H1 (cell line): ENCODE measurements at regions not wholly inside any gene's neighbourhood (a gene's known extent, or its start where the extent isn't known, plus 50 kb on each side); places are given as distances from the start of the nearest gene placed in this dataset.

Source experiments
- CTCF ChIA-PET: fragments of 300-600 bp; sonication (Branson Sonifier 250); formaldehyde crosslinking; loops from one replicate; lab custom pipeline; 2021; ENCODE audit not compliant: partially characterized antibody; lab: Charles Lee
- POLR2A ChIA-PET: fragments of 300-600 bp; sonication (Branson Sonifier 250); formaldehyde crosslinking; loops from one replicate; lab custom pipeline; 2021; ENCODE audit warnings: inconsistent platforms; ENCODE audit not compliant: partially characterized antibody; lab: Charles Lee
- DNase-seq, 2 experiments: peaks; one replicate each; pipeline versions ENCODE4 v3.0.0 to v3.0.0-alpha.2; 2010 to 2022; ENCODE audit warnings: low spot score in 2 of 2, low read depth in 1 of 2, mixed read lengths in 1 of 2
- FAIRE-seq: peaks from 2 replicates; lab custom pipeline; 2011; peaks lifted over from hg19 to GRCh38; lab: Jason Lieb, UNC
- H2AFZ ChIP-seq: 2 replicates; pipeline ENCODE4 v1.8.1; 2012; ENCODE audit warnings: low read length, inconsistent platforms
- H2AK5ac ChIP-seq: 2 replicates; pipeline ENCODE4 v1.6.1; 2013; ENCODE audit warnings: low read depth, low read length
- H2BK120ac ChIP-seq: replicated peaks from 2 replicates; pipeline ENCODE3; 2013; ENCODE audit warnings: low read depth, low read length, inconsistent platforms
- H2BK12ac ChIP-seq: 2 replicates; pipeline ENCODE4 v1.6.1; 2013; ENCODE audit warnings: low read depth, low read length
- H2BK15ac ChIP-seq: 2 replicates; pipeline ENCODE4 v1.6.1; 2013; ENCODE audit warnings: low read length
- H2BK20ac ChIP-seq: 2 replicates; pipeline ENCODE4 v1.6.1; 2013; ENCODE audit warnings: low read length
- H2BK5ac ChIP-seq: 2 replicates; pipeline ENCODE4 v1.6.1; 2013; ENCODE audit warnings: low read depth, low read length
- H3K14ac ChIP-seq: 2 replicates; pipeline ENCODE4 v1.6.1; 2013; ENCODE audit warnings: inconsistent platforms; ENCODE audit not compliant: insufficient read length
- H3K18ac ChIP-seq: 2 replicates; pipeline ENCODE4 v1.6.1; 2013; ENCODE audit warnings: low read length; ENCODE audit errors: extremely low read depth
- H3K23ac ChIP-seq: 2 replicates; pipeline ENCODE4 v1.6.1; 2013; ENCODE audit warnings: inconsistent platforms; ENCODE audit not compliant: insufficient read length
- H3K23me2 ChIP-seq: 2 replicates; pipeline ENCODE4 v1.6.1; 2013; ENCODE audit warnings: low read depth, low read length
- H3K27ac ChIP-seq: 2 replicates; pipeline ENCODE4 v1.6.1; 2011; ENCODE audit warnings: low read depth, low read length, inconsistent platforms
- H3K27me3 ChIP-seq, 4 experiments: replicated peaks in 1 of 4; 1 replicate in 1 of 4; 2 replicates in 3 of 4; pipeline versions ENCODE4 v1.6.1 to v1.8.1; 2011 to 2013; ENCODE audit warnings: low read length in 3 of 4, mild to moderate bottlenecking in 3 of 4, inconsistent platforms in 2 of 4, mixed read lengths in 2 of 4, moderate library complexity in 1 of 4; ENCODE audit not compliant: control insufficient read depth in 3 of 4, insufficient read depth in 3 of 4; ENCODE audit errors: extremely low read depth in 1 of 4
- H3K36me3 ChIP-seq, 4 experiments: 2 replicates each; pipeline versions ENCODE4 v1.6.1 to v1.8.1; 2011 to 2013; ENCODE audit warnings: mild to moderate bottlenecking in 4 of 4, low read length in 3 of 4, moderate library complexity in 2 of 4, control low read depth in 1 of 4, inconsistent platforms in 1 of 4; ENCODE audit not compliant: insufficient read depth in 4 of 4, control insufficient read depth in 2 of 4
- H3K4ac ChIP-seq: replicated peaks from 2 replicates; pipeline ENCODE3; 2013; ENCODE audit warnings: low read length, low read depth, mixed read lengths, inconsistent platforms; ENCODE audit not compliant: insufficient read length
- H3K4me1 ChIP-seq, 4 experiments: replicated peaks in 1 of 4; 1 replicate in 1 of 4; 2 replicates in 3 of 4; pipeline versions ENCODE4 v1.6.1 to v1.8.1; 2011 to 2013; ENCODE audit warnings: low read length in 3 of 4, inconsistent platforms in 2 of 4, mixed read lengths in 1 of 4; ENCODE audit not compliant: insufficient read depth in 4 of 4, control insufficient read depth in 3 of 4
- H3K4me2 ChIP-seq, 2 experiments: 2 replicates each; pipeline versions ENCODE4 v1.6.1 to v1.8.1; 2011 to 2013; ENCODE audit warnings: low read depth in 2 of 2, low read length in 2 of 2, control low read depth in 1 of 2, inconsistent platforms in 1 of 2, mild to moderate bottlenecking in 1 of 2; ENCODE audit not compliant: insufficient read depth in 1 of 2
- H3K4me3 ChIP-seq, 4 experiments: fragments of 200-600, 300-600 bp in 1 of 4; sonication (generic), shearing (Covaris generic), sonication (Bioruptor Twin) in 1 of 4; 2 replicates each; pipeline versions ENCODE4 v1.5.1 to v1.8.1; 2011 to 2016; ENCODE audit warnings: low read length in 4 of 4, low read depth in 3 of 4, control low read depth in 2 of 4, inconsistent platforms in 2 of 4, mild to moderate bottlenecking in 2 of 4, mixed read lengths in 1 of 4, moderate library complexity in 1 of 4; ENCODE audit not compliant: insufficient read depth in 2 of 4; ENCODE audit errors: extremely low read depth in 1 of 4
- H3K56ac ChIP-seq: replicated peaks from 2 replicates; pipeline ENCODE3; 2013; ENCODE audit warnings: low read depth, mild to moderate bottlenecking, mixed read lengths, low read length, inconsistent platforms; ENCODE audit not compliant: insufficient read length
- H3K79me1 ChIP-seq: 2 replicates; pipeline ENCODE4 v1.6.1; 2013; ENCODE audit warnings: low read depth, low read length, control low read depth
- H3K79me2 ChIP-seq, 2 experiments: 2 replicates each; pipeline versions ENCODE4 v1.6.1 to v1.8.1; 2012 to 2013; ENCODE audit warnings: low read length in 2 of 2, mild to moderate bottlenecking in 2 of 2, inconsistent platforms in 1 of 2; ENCODE audit not compliant: insufficient read depth in 2 of 2, control insufficient read depth in 1 of 2
- H3K9ac ChIP-seq, 4 experiments: replicated peaks in 1 of 4; 1 replicate in 1 of 4; 2 replicates in 3 of 4; pipeline versions ENCODE4 v1.6.1 to v1.8.1; 2011 to 2013; ENCODE audit warnings: low read depth in 3 of 4, low read length in 3 of 4, control low read depth in 2 of 4, mild to moderate bottlenecking in 2 of 4, moderate library complexity in 2 of 4, inconsistent platforms in 1 of 4; ENCODE audit errors: extremely low read depth in 1 of 4
- H3K9me3 ChIP-seq, 2 experiments: 2 replicates each; pipeline versions ENCODE4 v1.6.1 to v1.8.1; 2012 to 2013; ENCODE audit warnings: mild to moderate bottlenecking in 2 of 2, moderate library complexity in 2 of 2, control low read depth in 1 of 2, inconsistent platforms in 1 of 2, low read depth in 1 of 2, low read length in 1 of 2, mixed read lengths in 1 of 2; ENCODE audit not compliant: insufficient read depth in 2 of 2
- H4K20me1 ChIP-seq, 2 experiments: replicated peaks in 1 of 2; 2 replicates each; pipeline versions ENCODE3 to v1.8.1; 2011 to 2013; ENCODE audit warnings: inconsistent platforms in 2 of 2, low read length in 2 of 2, mild to moderate bottlenecking in 1 of 2; ENCODE audit not compliant: insufficient read depth in 2 of 2, control insufficient read depth in 1 of 2
- H4K5ac ChIP-seq: 2 replicates; pipeline ENCODE4 v1.6.1; 2013; ENCODE audit warnings: low read length, low read depth, mixed read lengths, inconsistent platforms; ENCODE audit not compliant: insufficient read length
- H4K8ac ChIP-seq: 2 replicates; pipeline ENCODE4 v1.8.0; 2013; ENCODE audit warnings: mild to moderate bottlenecking, moderate library complexity, low read length, inconsistent platforms; ENCODE audit not compliant: insufficient read depth; ENCODE audit errors: extremely low read depth
- H4K91ac ChIP-seq: replicated peaks from 2 replicates; pipeline ENCODE3; 2013; ENCODE audit warnings: low read length, mixed read lengths, inconsistent platforms; ENCODE audit not compliant: insufficient read length
- BACH1 ChIP-seq: IDR thresholded peaks from 2 replicates; pipeline ENCODE4 v1.6.1; 2012; ENCODE audit warnings: low read length, improper control_type of control experiment
- E2F6 ChIP-seq: IDR thresholded peaks from 2 replicates; pipeline ENCODE4 v1.6.1; 2012; ENCODE audit warnings: inconsistent platforms
- EP300 ChIP-seq, 2 experiments: IDR thresholded peaks; 1 replicate in 1 of 2; 2 replicates in 1 of 2; pipeline ENCODE4 v1.6.1; 2011 to 2012; ENCODE audit warnings: low read depth in 2 of 2, low read length in 2 of 2, mild to moderate bottlenecking in 2 of 2, borderline replicate concordance in 1 of 2, inconsistent platforms in 1 of 2, moderate library complexity in 1 of 2
- GTF2F1 ChIP-seq: IDR thresholded peaks from 2 replicates; pipeline ENCODE4 v1.6.1; 2012; ENCODE audit warnings: low read depth, low read length, improper control_type of control experiment, borderline replicate concordance
- JUN ChIP-seq: IDR thresholded peaks from 2 replicates; pipeline ENCODE4 v1.6.1; 2011; ENCODE audit warnings: low read depth, mild to moderate bottlenecking, improper control_type of control experiment, low read length
- JUND ChIP-seq: IDR thresholded peaks from 2 replicates; pipeline ENCODE4 v1.6.1; 2011; ENCODE audit warnings: mild to moderate bottlenecking, improper control_type of control experiment, low read length
- KDM1A ChIP-seq: fragments of 200-600, 300-600 bp; sonication (generic); IDR thresholded peaks from 2 replicates; pipeline ENCODE4 v1.7.1; 2016; ENCODE audit warnings: mild to moderate bottlenecking, low read length, borderline replicate concordance
- KDM4A ChIP-seq: IDR thresholded peaks from one replicate; pipeline ENCODE4 v1.7.1; 2012; ENCODE audit warnings: low read depth, mild to moderate bottlenecking, moderate library complexity, low read length, inconsistent platforms; ENCODE audit not compliant: severe bottlenecking
- NRF1 ChIP-seq: IDR thresholded peaks from 2 replicates; pipeline ENCODE4 v1.6.1; 2011; ENCODE audit warnings: mild to moderate bottlenecking, low read depth, low read length, improper control_type of control experiment
- POLR2AphosphoS5 ChIP-seq: IDR thresholded peaks from 2 replicates; pipeline ENCODE4 v1.6.1; 2011; ENCODE audit warnings: low read depth, low read length
- RAD21 ChIP-seq, 2 experiments: IDR thresholded peaks in 1 of 2; conservative IDR thresholded peaks in 1 of 2; 2 replicates each; pipeline ENCODE4 v1.6.1; 2011; ENCODE audit warnings: low read depth in 2 of 2, low read length in 2 of 2, improper control_type of control experiment in 1 of 2, inconsistent platforms in 1 of 2, mild to moderate bottlenecking in 1 of 2, moderate library complexity in 1 of 2
- RFX5 ChIP-seq: IDR thresholded peaks from 2 replicates; pipeline ENCODE4 v1.6.1; 2011; ENCODE audit warnings: low read depth, low read length, improper control_type of control experiment, borderline replicate concordance
- RXRA ChIP-seq: IDR thresholded peaks from 2 replicates; pipeline ENCODE4 v1.6.1; 2011; ENCODE audit warnings: low read depth, mild to moderate bottlenecking, low read length, moderate library complexity; ENCODE audit not compliant: insufficient read depth
- TBP ChIP-seq: IDR thresholded peaks from 2 replicates; pipeline ENCODE4 v1.6.1; 2011; ENCODE audit warnings: low read depth, low read length, improper control_type of control experiment
- WGBS, 2 experiments: shearing (Covaris generic) in 1 of 2; methylation state at CpG; one replicate each; pipeline versions ENCODE4 v1.1.6 to v1.1.7; 2013 to 2015; ENCODE audit warnings: low lambda C conversion rate in 2 of 2, mixed read lengths in 2 of 2, inconsistent platforms in 1 of 2, low coverage in 1 of 2, missing lambda C conversion rate in 1 of 2; ENCODE audit not compliant: insufficient replicate concordance in 2 of 2, insufficient coverage in 1 of 2, insufficient read length in 1 of 2; ENCODE audit errors: extremely low coverage in 1 of 2, missing lambda C conversion rate in 1 of 2; 5-methylcytosine and 5-hydroxymethylcytosine counted together

DNA sequence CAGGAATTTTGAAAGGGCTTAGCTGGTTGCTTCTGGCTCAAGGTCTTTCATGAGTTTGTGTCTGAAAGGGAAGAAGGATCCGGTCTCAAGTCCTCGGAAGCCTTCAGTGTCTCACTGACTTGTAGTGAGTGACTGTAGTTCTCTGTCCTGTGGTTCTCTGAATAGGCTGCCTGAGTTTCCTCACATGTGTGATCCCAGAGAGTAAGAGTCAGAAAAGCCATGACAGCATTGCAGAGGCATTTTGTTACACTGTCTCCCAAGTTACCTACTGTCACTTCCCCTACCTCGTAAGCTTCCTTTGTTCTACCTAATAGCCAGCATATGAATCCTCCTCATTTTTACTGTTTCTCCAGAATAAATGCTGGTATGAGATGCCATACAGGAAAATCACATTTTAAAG lies 709.1 kb upstream of the CHAC2 start:
- Histone ChIP-seq H4K8ac (no peak overlapping the region), H3K4me3 (no peak overlapping the region), H2BK12ac (no peak overlapping the region), H3K56ac (no peak overlapping the region), H3K23me2 (no peaks in the 10 kb centered on the region), H2BK20ac (no peak overlapping the region), H3K27ac (no peak overlapping the region), H3K18ac (no peak overlapping the region), H3K4me2 (no peak overlapping the region), H4K5ac (no peak overlapping the region), H3K4ac (no peak overlapping the region), H2AK5ac (no peak overlapping the region), H2BK120ac (no peak overlapping the region), H2AFZ (0 out of 2 replicates have a peak overlapping the region, but pooled peaks have one; percentile 49), H3K4me1 (no peaks in the 10 kb centered on the region; a peak in 1 of 7 replicates), H4K91ac (no peak overlapping the region), H4K20me1 (no peaks in the 10 kb centered on the region), H3K36me3 (no peaks in the 10 kb centered on the region), H2BK5ac (no peak overlapping the region), H3K79me1 (no peaks in the 10 kb centered on the region), H3K9ac (no peak overlapping the region; a peak in 1 of 7 replicates), H3K27me3 (no peaks in the 10 kb centered on the region), H2BK15ac (no peak overlapping the region), H3K9me3 (no peaks in the 10 kb centered on the region), H3K79me2 (no peaks in the 10 kb centered on the region), H3K23ac (no peak overlapping the region), H3K14ac (no peak overlapping the region)
- no peak for TF ChIP-seq KDM4A
- 0 out of 2 replicates have a peak, but pooled peaks have one; percentile 6 for TF ChIP-seq JUN
- TF ChIP-seq RXRA = no peak
- TF ChIP-seq TBP = no peak
- no peak for TF ChIP-seq GTF2F1
- TF ChIP-seq KDM1A = no peak
- peak; percentile 50; the same call in 1 of the 2 replicates for TF ChIP-seq JUND
- TF ChIP-seq E2F6 = no peak
- no peak for TF ChIP-seq EP300 (IDR thresholded peaks at IDR 0.05; ENCODE audit: borderline replicate concordance in 1 of 2, low read depth in 2 of 2, low read length in 2 of 2)
- TF ChIP-seq BACH1 = no peak
- no peak for TF ChIP-seq RAD21 (IDR thresholded peaks at IDR 0.05 in 1 of 2, conservative IDR thresholded peaks at IDR 0.05 in 1 of 2; ENCODE audit: low read depth in 2 of 2, low read length in 2 of 2)
- TF ChIP-seq NRF1 = no peak
- TF ChIP-seq RFX5 = no peak
- no peak for TF ChIP-seq POLR2AphosphoS5
- FAIRE-seq (peak; percentile 55), DNase-seq (peak in 1 of 2 experiments; percentile 13)
- POLR2A ChIA-PET = no interaction called here
- 90% methylated on average over 3 of the region's 3 CpGs; no CpG with 5 or more reads in 1 of the 2 experiments for WGBS, 2 experiments
- CTCF ChIA-PET = no interaction called here
